Endodermal cell (in vitro differentiated cells): ENCODE measurements at regions not wholly inside any gene's neighbourhood (a gene's known extent, or its start where the extent isn't known, plus 50 kb on each side); places are given as distances from the start of the nearest gene placed in this dataset.

Experiments used
- DNase-seq: peaks from one replicate; pipeline ENCODE4 v3.0.0-alpha.2; 2017
- H3K27ac ChIP-seq: 2 replicates; pipeline ENCODE4 v1.5.1; 2013; ENCODE audit warnings: mild to moderate bottlenecking, low read depth, low read length, moderate library complexity
- H3K27me3 ChIP-seq: 2 replicates; pipeline ENCODE4 v1.6.1; 2013; ENCODE audit warnings: mild to moderate bottlenecking, low read length, moderate library complexity; ENCODE audit not compliant: insufficient read depth, control insufficient read depth, poor library complexity, severe bottlenecking
- H3K36me3 ChIP-seq: 2 replicates; pipeline ENCODE4 v1.7.0; 2013; ENCODE audit warnings: mild to moderate bottlenecking, low read length, moderate library complexity; ENCODE audit not compliant: control insufficient read depth, insufficient read depth
- H3K4me1 ChIP-seq: one replicate; pipeline ENCODE4 v1.7.0; 2013; ENCODE audit warnings: low read length; ENCODE audit not compliant: control insufficient read depth, insufficient read depth
- H3K4me3 ChIP-seq: 2 replicates; pipeline ENCODE4 v1.5.1; 2013; ENCODE audit warnings: mild to moderate bottlenecking, low read length, moderate library complexity
- H3K9ac ChIP-seq: 2 replicates; pipeline ENCODE4 v1.6.1; 2013; ENCODE audit warnings: mild to moderate bottlenecking, low read length, moderate library complexity; ENCODE audit not compliant: poor library complexity, severe bottlenecking; ENCODE audit errors: extremely low read depth
- H3K9me3 ChIP-seq: 2 replicates; pipeline ENCODE4 v1.6.1; 2013; ENCODE audit warnings: mild to moderate bottlenecking, low read length, moderate library complexity; ENCODE audit not compliant: control insufficient read depth
- H3K27ac Mint-ChIP-seq: 2 replicates; pipeline ENCODE4 v1.8.0; 2020; ENCODE audit warnings: mixed read lengths
- H3K27me3 Mint-ChIP-seq: 2 replicates; pipeline ENCODE4 v1.8.0; 2021; ENCODE audit warnings: mild to moderate bottlenecking, mixed read lengths; ENCODE audit not compliant: insufficient read depth
- H3K36me3 Mint-ChIP-seq: 2 replicates; pipeline ENCODE4 v1.8.0; 2020; ENCODE audit warnings: low read depth, mixed read lengths
- H3K4me1 Mint-ChIP-seq: 2 replicates; pipeline ENCODE4 v1.8.0; 2020; ENCODE audit warnings: mixed read lengths
- H3K4me3 Mint-ChIP-seq: 2 replicates; pipeline ENCODE4 v1.8.0; 2020; ENCODE audit warnings: mild to moderate bottlenecking, moderate library complexity, mixed read lengths
- H3K9me3 Mint-ChIP-seq: 2 replicates; pipeline ENCODE4 v1.8.0; 2020; ENCODE audit warnings: mild to moderate bottlenecking, mixed read lengths
- CTCF ChIP-seq: fragments of 200-600 bp; sonication (generic); conservative IDR thresholded peaks from 2 replicates; pipeline ENCODE4 v1.5.0; 2021; ENCODE audit warnings: antibody characterized with exemption, mild to moderate bottlenecking
- WGBS, 2 experiments: methylation state at CpG; one replicate each; pipeline versions ENCODE4 v1.1.5 to v1.1.7; 2013; ENCODE audit warnings: missing lambda C conversion rate in 2 of 2, mixed read lengths in 1 of 2; ENCODE audit not compliant: insufficient coverage in 1 of 2, insufficient read length in 1 of 2; 5-methylcytosine and 5-hydroxymethylcytosine counted together

- Histone ChIP-seq H3K27me3 (no peaks in the 10 kb centered on the region), H3K27ac (no peak overlapping the region), H3K4me3 (no peak overlapping the region), H3K9me3 (no peaks in the 10 kb centered on the region), H3K9ac (no peak overlapping the region), H3K36me3 (no peaks in the 10 kb centered on the region), H3K4me1 (no peaks in the 10 kb centered on the region)
- H3K9me3 Mint-ChIP-seq, result no peaks in the 10 kb centered on the region
- no peaks in the 10 kb centered on the region for H3K36me3 Mint-ChIP-seq
- peaks cover 1% of the 10 kb centered on the region for H3K4me1 Mint-ChIP-seq
- no peak for DNase-seq
- H3K27me3 Mint-ChIP-seq, result no peaks in the 10 kb centered on the region
- H3K27ac Mint-ChIP-seq, result no peak overlapping the region
- no peak overlapping the region for H3K4me3 Mint-ChIP-seq
- TF ChIP-seq CTCF, result no peak
- 90% methylated on average over 2 of the region's 2 CpGs; no CpG with 5 or more reads in 1 of the 2 experiments for WGBS, 2 experiments
Observed at GRCh38 chr10:81534991-81535390, 340.0 kb upstream of the NRG3 start.

DNA sequence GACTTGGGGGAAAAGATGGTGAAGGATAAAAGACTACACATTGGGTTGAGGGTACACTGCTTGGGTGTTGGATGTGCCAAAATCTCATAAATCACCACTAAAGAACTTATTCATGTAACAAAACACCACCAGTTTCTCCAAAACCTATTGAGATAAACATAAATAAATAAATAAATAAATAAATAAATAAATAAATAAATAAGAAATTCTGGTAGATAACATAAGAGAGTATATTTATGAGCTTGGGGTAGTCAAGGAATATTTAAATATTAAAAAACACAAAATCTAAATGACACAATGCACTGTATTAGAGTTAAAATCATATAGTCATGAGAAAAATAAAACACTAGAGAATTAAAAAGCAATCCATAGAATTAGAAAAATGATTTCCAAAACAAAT lies 333.5 kb upstream of the NRG3 start:
- Mint-ChIP-seq H3K27me3 (no peaks in the 10 kb centered on the region), H3K36me3 (no peaks in the 10 kb centered on the region), H3K27ac (no peak overlapping the region), H3K9me3 (no peaks in the 10 kb centered on the region), H3K4me1 (no peaks in the 10 kb centered on the region), H3K4me3 (no peak overlapping the region)
- Histone ChIP-seq H3K27me3 (no peaks in the 10 kb centered on the region), H3K4me1 (no peaks in the 10 kb centered on the region), H3K9me3 (no peaks in the 10 kb centered on the region), H3K9ac (no peak overlapping the region), H3K4me3 (no peak overlapping the region), H3K36me3 (no peaks in the 10 kb centered on the region), H3K27ac (no peak overlapping the region)
- TF ChIP-seq CTCF, result no peak
- DNase-seq, result no peak

DNA sequence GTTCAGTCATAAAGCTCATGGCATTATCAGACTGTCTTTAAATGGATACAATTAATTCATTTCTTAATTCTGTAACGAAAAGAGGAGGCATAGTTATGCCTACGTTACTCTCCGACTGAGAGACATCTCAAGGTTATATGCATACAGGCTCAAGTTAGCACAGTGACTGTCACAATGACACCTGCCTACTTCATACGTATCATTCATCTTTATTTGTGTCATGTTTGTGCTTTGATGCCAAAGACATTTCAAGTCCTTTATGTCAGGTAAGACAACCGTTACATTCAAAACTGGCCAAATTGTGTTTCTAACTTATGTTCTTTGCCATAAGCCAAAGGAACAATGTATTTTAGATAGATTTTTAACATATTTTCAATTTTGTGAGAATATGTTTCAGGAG lies 328.8 kb upstream of the NRG3 start:
- 92 to 93% methylated on average over 3 to 5 of the region's 5 CpGs for WGBS, 2 experiments
- H3K4me3 Mint-ChIP-seq, result no peak overlapping the region
- no peaks in the 10 kb centered on the region for H3K4me1 Mint-ChIP-seq
- Histone ChIP-seq H3K27ac (no peak overlapping the region), H3K9ac (no peak overlapping the region), H3K4me1 (no peaks in the 10 kb centered on the region), H3K36me3 (no peaks in the 10 kb centered on the region), H3K9me3 (no peaks in the 10 kb centered on the region), H3K4me3 (no peak overlapping the region), H3K27me3 (no peaks in the 10 kb centered on the region)
- no peak for TF ChIP-seq CTCF
- peaks cover 18% of the 10 kb centered on the region for H3K9me3 Mint-ChIP-seq
- H3K36me3 Mint-ChIP-seq, result no peaks in the 10 kb centered on the region
- H3K27ac Mint-ChIP-seq, result no peak overlapping the region
- no peaks in the 10 kb centered on the region for H3K27me3 Mint-ChIP-seq
- no peak for DNase-seq
